ENCODE measurements at regions not wholly inside any gene's neighbourhood (a gene's known extent, or its start where the extent isn't known, plus 50 kb on each side); places are given as distances from the start of the nearest gene placed in this dataset.
"Not testable (repeated sequence)": the region's sequence is repeated elsewhere in the genome, so short reads cannot be mapped to it uniquely, and the experiment has no call there.

DNA sequence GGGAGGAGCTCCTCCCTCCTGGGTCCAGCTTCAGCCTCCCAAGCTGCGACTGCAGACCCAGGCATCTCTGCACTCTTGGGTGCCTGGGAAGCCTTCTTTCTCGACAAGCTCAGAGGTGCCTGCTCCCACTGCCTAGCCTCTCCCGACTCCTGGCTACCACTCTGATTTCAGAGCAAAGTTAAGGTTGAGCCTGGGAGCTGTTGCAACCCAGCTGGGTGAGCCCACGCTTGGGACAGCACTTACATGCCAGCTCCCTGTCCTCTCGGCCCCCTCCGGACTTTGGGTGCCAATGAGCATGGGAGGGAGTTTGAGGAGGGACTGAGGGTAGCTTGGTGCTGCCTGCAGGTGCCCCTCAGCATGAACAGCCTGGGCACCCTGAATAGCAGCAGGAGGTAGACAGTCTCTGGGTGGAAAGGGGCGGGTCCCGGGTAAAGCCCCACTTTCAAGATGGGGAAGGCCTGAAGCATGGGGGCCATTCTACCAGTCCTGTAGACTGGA, 1383.4 kb upstream of the PCDH20 start:
- FAIRE-seq (no peak), DNase-seq (ENCODE audit: insufficient read length, low spot score) (no peak)

DNA sequence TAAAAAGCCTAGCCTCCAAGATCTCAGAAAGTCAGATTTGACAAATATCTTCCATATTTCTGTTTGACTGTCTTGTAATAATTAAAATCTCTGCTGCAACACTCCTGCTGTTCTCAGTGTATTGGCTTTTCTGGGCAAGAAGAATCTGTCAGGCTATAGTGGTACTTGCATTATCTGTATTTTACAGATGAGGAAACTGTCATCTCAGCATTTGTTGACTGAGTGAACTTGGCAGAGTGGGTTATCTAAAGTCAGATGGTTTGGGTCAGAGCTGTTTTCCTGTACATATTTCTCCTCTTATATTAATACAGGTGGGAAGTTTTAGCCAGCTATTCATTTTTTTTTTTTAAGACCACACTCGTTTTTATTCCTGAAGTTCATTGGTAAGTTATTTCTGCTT, 1378.2 kb upstream of the PCDH20 start:
- no peak for DNase-seq (ENCODE audit: insufficient read length, low spot score)
- FAIRE-seq: no peak

DNA sequence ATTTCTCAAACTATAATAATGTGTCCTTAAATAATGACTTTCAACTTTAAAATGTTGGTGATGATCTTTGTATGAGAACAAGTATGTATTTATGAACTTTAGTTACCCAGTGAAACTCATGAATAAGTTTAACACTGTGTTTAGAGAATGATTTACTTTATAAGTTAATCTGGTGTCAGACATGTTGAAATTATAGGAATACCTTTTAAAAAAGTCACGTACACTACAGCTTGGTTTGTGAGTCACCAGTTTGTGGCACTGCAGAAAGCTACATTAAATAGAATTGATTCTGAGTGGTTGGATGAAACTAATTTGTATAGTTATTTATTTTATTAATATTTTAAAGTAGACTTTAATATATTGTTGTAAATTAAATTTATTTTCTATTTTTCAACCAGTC, 1366.2 kb upstream of the PCDH20 start:
- FAIRE-seq (no peak), DNase-seq (ENCODE audit: insufficient read length, low spot score) (peak; percentile 5)

DNA sequence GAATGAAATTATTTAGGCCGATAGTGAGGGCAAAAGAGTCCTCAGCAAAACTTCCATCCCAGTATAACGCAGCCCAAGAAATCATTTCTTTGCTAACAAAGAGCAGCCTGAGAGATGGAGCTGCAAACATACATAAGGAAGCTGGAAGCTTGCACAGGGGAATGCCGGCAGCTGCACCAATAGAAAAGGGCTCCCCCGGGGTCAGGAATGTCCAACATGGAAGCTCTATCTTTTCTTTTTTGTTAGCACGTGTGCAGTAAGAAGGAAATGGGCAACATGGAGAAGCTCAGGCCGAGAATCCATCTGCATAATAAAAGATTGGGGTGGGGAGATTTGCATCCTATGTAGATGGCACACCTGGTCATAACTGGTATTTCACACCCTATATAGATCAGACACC, 1363.5 kb upstream of the PCDH20 start:
- DNase-seq (ENCODE audit: insufficient read length, low spot score): no peak
- no peak for FAIRE-seq

DNA sequence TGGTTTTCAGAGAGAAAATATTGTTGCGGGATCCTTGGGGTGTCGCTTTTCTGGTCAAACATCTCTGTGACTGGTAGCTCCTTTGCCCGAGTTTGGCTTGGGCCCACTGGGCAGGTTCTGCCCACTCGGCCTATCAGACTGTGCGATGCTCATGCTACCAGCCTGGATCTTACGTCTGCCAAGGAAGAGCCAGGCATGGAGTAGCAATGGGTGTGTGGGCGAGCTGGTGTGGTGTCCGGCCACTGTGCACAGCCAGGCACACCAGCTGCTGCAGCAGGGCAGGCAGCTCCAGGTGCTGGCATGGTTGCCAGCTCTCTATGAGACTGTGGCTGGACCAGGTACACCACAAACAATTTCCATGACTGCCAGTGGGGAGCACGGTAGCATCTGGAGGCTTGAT, 1351.8 kb upstream of the PCDH20 start:
- DNase-seq (ENCODE audit: insufficient read length, low spot score) (no peak), FAIRE-seq (no peak)

DNA sequence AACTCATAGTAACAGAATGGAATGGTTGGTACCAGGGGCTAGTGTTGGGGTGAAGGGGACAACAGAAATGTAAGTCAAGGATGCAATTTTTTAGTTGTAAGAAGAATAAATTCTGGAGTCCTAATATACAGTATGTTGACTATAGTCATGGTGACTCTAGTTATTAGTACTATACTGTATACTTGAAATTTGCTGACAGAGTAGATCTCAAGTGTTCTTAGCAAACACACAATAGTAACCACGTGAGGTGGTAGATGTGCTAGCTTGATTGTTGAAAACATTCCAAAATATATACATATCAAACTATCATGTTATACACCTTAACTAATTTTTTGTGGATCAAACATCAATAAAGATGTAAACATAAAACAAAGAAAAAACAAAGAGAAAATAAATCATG, 1345.1 kb upstream of the PCDH20 start:
- FAIRE-seq (no peak), DNase-seq (ENCODE audit: insufficient read length, low spot score) (no peak)

DNA sequence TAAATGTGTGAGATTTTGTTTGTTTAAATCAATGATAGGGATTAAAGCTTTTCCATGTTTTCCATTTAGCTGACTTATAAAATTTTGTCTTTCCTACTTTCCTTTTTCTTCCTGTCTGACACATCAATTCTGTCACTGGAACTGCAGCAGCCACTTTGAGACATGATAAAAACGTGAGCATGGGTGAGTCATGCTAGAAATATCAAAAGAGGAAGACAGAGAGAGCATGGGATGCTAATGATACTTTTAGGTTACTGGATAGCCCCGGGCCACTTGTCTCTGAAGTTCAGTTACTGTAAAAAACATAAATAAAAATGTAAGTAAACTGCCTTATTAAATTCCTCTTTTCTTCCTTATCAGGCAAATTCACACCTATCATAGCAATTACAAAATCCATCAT, 1332.0 kb upstream of the PCDH20 start:
- no peak for FAIRE-seq
- DNase-seq (ENCODE audit: insufficient read length, low spot score): peak; percentile 20

DNA sequence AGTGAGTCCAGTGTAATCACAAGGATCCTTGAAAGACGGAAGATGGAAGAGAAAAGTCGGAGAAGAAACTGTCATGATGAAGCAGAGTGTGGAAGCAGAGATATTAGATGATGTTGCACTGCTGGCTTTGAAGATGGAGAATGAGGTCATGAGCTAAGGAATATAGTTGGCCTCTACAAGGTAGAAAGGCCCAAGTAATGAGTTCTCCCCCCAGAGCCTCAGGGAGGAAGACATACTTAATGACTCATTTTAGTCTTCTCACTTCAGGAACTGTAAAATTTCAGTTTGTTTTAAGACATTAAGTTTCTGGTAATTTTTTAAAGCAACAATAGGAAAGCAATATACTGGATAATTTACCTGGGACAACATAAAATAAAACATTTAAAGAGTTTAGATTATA, 1331.5 kb upstream of the PCDH20 start:
- FAIRE-seq (no peak), DNase-seq (ENCODE audit: insufficient read length, low spot score) (no peak)

DNA sequence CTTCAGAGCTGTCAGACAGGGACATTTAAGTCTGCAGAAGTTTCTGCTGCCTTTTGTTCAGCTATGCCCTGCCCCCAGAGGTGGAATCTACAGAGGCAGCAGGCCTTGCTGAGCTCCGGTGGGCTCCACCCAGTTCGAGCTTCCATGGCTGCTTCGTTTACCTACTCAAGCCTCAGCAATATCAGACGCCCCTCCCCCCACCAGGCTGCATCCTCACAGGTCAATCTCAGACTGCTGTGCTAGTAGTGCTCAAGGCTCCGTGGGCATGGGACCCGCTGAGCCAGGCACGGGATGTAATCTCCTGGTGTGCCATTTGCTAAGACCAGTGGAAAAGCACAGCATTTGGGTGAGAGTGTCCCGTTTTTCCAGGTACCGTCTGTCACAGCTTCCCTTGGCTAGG, 1314.1 kb upstream of the PCDH20 start:
- FAIRE-seq; DNase-seq (ENCODE audit: insufficient read length, low spot score): not testable (repeated sequence)

DNA sequence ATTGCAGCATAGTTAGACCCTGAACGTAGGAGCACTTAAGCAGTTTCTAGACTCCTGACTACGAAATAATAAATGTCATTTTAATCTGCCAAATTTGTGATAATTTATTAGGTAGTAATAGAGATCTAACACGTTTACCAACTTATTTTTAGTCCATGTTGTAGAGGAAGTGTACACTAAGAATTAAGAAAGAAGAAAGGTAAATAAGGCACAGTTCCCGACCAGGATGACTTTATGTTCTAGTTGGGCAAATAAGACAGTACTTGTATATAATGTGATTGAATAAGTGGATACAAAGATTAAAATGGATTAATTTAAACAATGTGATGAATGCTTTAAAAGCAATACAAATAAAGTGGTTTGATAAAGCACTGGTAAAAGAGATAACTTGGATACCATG, 1306.2 kb upstream of the PCDH20 start:
- no peak for FAIRE-seq
- DNase-seq (ENCODE audit: insufficient read length, low spot score): no peak

DNA sequence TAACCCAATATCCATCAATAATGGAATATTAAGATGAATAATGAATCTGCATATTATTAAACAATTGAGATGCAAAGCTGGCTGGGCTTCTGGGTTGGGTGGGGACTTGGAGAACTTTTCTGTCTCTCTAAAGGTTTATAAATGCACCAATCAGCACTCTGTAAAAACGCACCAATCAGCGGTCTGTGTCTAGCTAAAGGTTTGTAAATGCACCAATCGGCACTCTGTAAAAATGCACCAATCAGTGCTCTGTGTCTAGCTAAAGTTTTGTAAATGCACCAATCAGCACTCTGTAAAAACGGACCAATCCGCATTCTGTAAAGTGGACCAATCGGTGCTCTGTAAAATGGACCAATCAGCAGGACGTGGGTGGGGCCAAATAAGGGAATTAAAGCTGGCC, 1296.3 kb upstream of the PCDH20 start:
- not testable (repeated sequence) for DNase-seq (ENCODE audit: insufficient read length, low spot score); FAIRE-seq

DNA sequence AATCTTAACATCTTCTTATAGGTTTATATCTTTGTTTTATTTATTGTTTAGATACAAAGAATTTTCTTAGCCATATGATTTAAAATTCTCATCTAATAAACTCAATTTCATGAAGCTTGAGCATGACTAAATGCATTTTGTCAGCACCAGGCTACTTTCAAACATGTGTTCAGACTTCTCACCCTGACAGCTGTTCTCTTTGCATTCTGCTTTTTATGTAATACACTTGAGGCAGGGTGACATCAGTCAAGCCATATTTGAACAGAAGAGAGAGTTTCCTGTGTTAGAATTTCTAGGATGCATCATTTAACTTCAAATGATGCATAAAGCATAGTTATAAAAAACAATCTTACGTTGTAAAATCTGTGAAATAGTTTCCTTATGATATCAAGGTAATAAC, 1295.1 kb upstream of the PCDH20 start:
- no peak for DNase-seq (ENCODE audit: insufficient read length, low spot score)
- no peak for FAIRE-seq

DNA sequence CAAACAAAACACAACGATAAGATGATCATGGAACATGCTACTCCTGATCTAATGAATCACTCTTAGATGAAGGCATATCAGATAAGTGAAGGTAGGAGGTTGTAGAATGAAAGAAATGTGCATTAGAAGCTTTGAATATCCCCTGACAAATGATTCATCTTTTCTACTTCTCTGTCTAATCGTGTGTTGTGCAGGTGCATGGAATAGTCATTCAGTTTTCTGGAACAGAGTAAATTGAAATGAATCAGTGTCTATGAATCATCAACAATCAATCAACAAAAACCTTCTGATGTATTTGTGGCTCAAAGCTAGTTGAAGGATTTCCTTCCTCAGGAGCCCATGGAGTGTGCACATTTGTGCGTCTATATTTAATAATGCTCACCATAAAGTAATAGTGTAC, 1290.4 kb upstream of the PCDH20 start:
- DNase-seq (ENCODE audit: insufficient read length, low spot score) (no peak), FAIRE-seq (no peak)

DNA sequence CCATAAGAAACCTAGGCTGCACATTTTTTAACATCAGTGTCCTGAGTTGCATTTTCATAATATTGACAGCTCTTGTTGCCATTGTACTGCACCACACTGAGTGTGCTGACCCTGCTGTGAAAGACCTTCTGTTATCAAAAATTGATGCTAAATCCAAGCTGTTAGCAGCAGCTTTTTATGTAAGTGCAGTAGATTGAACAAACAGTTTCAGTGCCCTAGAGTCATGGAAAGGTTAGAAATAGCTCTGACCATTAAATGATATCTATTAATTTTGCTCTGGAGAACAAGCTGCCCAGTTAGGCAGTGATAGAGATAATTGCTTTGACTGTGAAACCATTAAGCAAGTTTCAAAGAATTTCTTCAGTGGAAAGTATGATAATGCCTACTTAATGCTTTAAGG, 1289.2 kb upstream of the PCDH20 start:
- no peak for DNase-seq (ENCODE audit: insufficient read length, low spot score)
- FAIRE-seq: no peak

DNA sequence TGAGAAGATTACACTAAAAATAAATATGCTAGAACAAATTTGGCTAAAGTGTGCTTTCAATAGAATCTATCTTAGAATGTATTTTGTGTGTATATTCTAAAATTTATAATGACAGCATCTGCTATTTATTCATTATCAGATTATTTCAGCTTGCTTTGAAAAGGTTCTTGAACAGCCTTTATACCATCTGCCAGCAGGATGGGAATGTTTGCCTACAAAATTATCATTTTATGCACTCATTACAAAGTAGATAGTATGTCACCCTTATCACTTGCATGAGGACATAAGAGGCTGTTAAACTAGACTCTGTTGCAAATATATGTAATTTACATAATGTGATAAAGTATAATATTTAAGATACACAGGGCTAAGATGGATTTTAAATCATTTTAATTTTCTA, 1286.9 kb upstream of the PCDH20 start:
- DNase-seq (ENCODE audit: insufficient read length, low spot score) (no peak), FAIRE-seq (no peak)

DNA sequence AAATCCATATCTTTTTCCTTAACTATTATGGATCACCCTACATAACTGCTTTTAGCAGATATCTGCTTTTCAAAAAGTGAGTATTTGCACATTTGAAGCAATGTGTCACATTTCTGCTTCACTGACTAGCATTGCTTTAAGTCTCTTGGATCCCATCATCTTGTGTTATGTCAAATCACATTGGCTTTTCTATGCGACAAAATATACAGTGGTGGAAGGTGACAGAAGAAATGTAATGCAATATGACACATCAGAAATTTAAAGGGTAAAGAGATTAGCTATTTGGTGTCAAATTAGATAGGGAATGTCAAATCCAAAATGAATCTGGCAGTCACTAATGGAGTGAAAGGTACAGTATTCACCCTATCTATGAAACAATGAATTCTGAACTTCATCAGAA, 1282.1 kb upstream of the PCDH20 start:
- DNase-seq (ENCODE audit: insufficient read length, low spot score) (no peak), FAIRE-seq (no peak)

DNA sequence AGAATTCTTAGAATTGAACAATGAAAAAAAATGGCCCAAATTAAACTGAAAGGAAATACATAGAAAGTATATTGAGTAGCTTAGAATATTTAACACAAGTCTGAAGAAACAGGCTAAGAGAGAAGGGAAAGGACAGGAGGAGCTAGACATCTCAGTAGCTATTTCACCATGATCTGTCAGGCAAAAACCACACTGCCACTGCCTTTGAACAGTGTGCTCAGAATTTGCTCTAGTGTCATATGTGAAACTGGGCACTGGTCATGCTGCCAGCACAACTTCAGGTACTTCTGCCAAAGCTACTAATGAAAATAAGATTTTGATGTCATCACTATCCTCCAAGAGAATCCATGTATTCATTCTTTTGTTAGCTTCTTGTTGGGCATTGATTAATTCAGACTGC, 1280.8 kb upstream of the PCDH20 start:
- DNase-seq (ENCODE audit: insufficient read length, low spot score) (no peak), FAIRE-seq (no peak)

DNA sequence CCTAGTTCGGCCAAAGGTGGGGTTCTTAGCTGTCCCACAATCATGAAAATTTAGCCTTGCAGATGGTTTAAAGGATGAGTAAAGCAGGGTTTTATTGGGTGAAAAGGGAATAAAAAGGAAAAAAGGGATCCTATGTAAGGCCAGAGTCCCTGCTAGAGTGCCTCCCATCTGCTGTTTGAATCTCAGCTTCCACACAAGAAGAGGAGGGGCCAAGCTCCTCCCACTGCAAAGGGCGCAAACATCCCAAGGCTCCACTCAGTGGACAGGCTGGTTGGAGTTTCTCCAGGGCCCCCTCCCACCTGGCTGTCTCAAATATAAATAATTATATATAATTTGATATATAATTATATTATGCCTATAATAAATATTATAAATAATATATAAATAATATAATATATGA, 1272.1 kb upstream of the PCDH20 start:
- FAIRE-seq: no peak
- no peak for DNase-seq (ENCODE audit: insufficient read length, low spot score)

DNA sequence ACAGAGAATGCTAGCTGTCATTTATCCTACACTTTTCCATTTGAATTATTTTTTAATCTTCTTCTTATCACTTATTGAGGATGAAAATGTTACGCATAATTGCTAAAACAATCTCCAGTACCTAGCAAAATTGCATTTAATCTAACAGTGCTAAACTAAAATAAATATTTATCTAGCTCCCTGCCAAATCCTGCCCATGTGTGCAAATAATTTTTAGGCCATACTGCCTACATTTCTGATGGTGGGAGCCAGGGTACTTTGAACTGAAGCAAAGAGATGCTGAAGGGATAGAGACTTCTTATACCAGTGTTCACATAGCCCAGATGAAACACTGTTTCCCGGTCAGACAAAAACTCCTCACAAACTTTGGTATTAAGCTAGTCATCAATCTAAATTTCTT, 1268.7 kb upstream of the PCDH20 start:
- no peak for FAIRE-seq

DNA sequence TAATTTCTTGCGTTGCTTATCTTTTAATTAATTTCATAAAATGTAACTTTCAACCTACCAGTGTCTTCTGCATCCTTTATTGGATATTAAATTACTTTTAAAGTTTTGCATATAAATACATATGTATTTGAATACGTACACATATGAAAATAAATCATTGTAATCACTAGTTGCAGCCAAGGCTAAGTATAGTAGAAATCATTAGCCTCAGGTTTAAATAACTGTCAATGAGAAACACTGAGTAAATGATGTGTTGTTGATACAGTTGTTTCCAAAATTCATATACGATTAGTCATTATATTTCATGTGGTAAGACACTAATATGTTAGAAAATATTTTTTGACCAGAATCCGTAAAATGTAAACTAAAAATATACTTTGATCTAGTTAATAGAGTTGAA, 1267.1 kb upstream of the PCDH20 start:
- FAIRE-seq (no peak), DNase-seq (ENCODE audit: insufficient read length, low spot score) (no peak)

More for the DNA sequence above, 1268.7 kb upstream of the PCDH20 start:
- DNase-seq (ENCODE audit: insufficient read length, low spot score): no peak

DNA sequence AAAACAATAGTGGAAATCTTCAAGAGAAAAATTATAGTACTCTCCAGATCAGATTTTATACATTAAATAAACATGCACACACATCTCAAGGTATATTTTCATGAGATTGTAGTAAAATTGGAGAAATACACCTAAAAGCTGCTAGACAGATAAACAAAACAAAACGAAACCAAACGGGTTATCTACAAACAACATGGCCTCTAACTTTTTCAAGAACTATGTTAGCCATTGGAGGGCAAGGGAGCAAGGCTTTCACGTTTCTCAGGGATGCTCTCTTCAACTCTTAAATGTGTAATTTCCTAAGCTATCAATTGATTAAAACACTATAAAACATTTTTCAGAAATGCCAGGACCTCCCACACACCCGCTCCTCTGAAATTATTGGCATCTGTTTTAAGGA, 1262.4 kb upstream of the PCDH20 start:
- FAIRE-seq (no peak), DNase-seq (ENCODE audit: insufficient read length, low spot score) (no peak)

DNA sequence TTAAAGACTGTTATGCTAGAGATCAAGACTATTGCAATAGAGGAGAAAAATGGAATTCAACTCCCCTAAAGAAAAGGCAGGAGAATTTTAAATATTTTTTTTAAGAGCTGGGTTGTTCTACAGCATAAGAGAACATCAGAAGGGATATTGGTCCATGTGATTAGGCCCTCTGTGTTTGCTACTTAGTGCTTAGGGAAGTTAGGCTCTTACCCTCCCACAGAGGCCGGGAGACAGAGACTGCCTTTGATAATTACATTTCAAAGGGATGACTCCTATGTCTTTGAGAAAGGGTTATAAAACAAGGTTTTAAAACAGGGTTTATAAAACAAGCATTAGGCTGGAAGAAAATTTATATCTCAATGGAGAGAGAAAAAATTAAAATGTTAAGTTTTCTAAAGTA, 1248.1 kb upstream of the PCDH20 start:
- DNase-seq (ENCODE audit: insufficient read length, low spot score): no peak
- FAIRE-seq: no peak

DNA sequence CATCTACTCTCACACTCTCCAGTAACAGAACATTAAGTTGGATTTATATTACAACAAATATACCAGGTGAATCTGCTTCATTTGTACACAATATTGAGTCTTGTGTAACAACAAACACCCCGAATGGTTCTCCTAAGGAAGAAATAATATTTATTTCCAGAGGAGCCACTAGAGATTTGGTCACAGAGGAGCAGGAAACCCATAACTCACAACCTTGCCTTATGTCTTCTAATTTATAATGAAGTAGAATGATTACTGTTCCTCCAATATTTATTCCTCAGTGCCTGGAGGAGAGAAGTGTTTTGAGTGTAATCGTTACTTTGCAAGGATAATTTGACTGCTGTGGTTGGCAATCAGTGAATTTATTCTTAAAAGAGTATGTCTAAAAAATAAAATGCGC, 1243.7 kb upstream of the PCDH20 start:
- no peak for DNase-seq (ENCODE audit: insufficient read length, low spot score)

DNA sequence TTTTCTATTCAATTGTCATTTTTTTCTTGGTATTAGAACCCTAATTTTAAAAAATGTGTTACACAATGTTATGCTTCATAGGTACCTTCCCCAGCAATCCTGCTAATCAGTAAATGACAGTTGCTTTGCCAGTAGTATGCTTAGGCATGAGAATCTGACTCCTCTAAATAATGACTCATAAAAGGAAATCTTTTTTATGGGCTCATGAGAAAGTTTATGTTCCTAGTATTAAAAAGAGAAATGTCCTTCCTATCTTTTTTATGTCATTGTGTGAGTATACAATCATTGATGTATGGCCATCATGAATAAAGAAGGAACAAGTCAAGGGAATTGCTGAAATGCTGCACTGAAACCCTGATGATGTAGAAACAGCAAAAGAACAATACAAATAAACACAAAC, 1237.7 kb upstream of the PCDH20 start:
- no peak for DNase-seq (ENCODE audit: insufficient read length, low spot score)
- no peak for FAIRE-seq

More for the DNA sequence above, 1243.7 kb upstream of the PCDH20 start:
- no peak for FAIRE-seq

All from HTR-8/SVneo (cell line).